GM12891 (cell line): ENCODE measurements at regions not wholly inside any gene's neighbourhood (a gene's known extent, or its start where the extent isn't known, plus 50 kb on each side); places are given as distances from the start of the nearest gene placed in this dataset.
A peak's percentile ranks its signal among the peaks of the same experiment; 100 is the strongest.

Source experiments
- DNase-seq: peaks from one replicate; pipeline ENCODE4 v3.0.0; 2011; ENCODE audit warnings: low spot score; ENCODE audit not compliant: insufficient read length
- FAIRE-seq: peaks from 2 replicates; lab custom pipeline; 2011; peaks lifted over from hg19 to GRCh38; lab: Jason Lieb, UNC
- PAX5 ChIP-seq: IDR thresholded peaks from 2 replicates; pipeline ENCODE4 v1.6.1; 2011; ENCODE audit warnings: low read length, moderate library complexity, mild to moderate bottlenecking; ENCODE audit not compliant: insufficient read depth, severe bottlenecking
- POLR2A ChIP-seq: IDR thresholded peaks from 2 replicates; pipeline ENCODE4 v1.6.1; 2011; ENCODE audit warnings: low read depth, low read length, control low read depth
- POLR2AphosphoS5 ChIP-seq: IDR thresholded peaks from 2 replicates; pipeline ENCODE4 v1.6.1; 2011; ENCODE audit warnings: low read depth, low read length, control low read depth
- POU2F2 ChIP-seq: IDR thresholded peaks from 2 replicates; pipeline ENCODE4 v1.6.1; 2011; ENCODE audit warnings: low read depth, mild to moderate bottlenecking, control low read depth, low read length, moderate library complexity
- SPI1 ChIP-seq: IDR thresholded peaks from 2 replicates; pipeline ENCODE4 v1.6.1; 2011; ENCODE audit warnings: low read depth, low read length, control low read depth
- TAF1 ChIP-seq: IDR thresholded peaks from 2 replicates; pipeline ENCODE4 v1.6.1; 2011; ENCODE audit warnings: low read depth, low read length, control low read depth

- DNase-seq (no peak), FAIRE-seq (no peak)
- TF ChIP-seq TAF1 (no peak), PAX5 (no peak), POLR2AphosphoS5 (no peak), POU2F2 (no peak), POLR2A (no peak), SPI1 (no peak)
Observed at GRCh38 chr14:100484531-100485267, 102.5 kb downstream of the BEGAIN start.

GRCh38 chr14:100486025-100486828, 101.0 kb downstream of the BEGAIN start:
- peak; percentile 49 for DNase-seq
- peak; percentile 3 for TF ChIP-seq PAX5
- no peak for TF ChIP-seq POLR2AphosphoS5
- peak; percentile 25; the same call in 1 of the 2 replicates for TF ChIP-seq POU2F2
- TF ChIP-seq POLR2A: no peak
- no peak for TF ChIP-seq SPI1
- no peak for TF ChIP-seq TAF1
- FAIRE-seq: peak; percentile 79
